ENCODE measurements at regions not wholly inside any gene's neighbourhood (a gene's known extent, or its start where the extent isn't known, plus 50 kb on each side); places are given as distances from the start of the nearest gene placed in this dataset.

GRCh38 chr12:125443341-125443740 is 378.1 kb downstream of the AACS start:
- H3K9me3 Mint-ChIP-seq, result no peaks in the 10 kb centered on the region
- no peak for ATAC-seq (replicated peaks; ENCODE audit: extremely low read depth, poor library complexity, severe bottlenecking)

GRCh38 chr12:125451408-125451807 is 386.2 kb downstream of the AACS start:
- ATAC-seq (replicated peaks; ENCODE audit: extremely low read depth, poor library complexity, severe bottlenecking) (no peak), DNase-seq (ENCODE audit: low spot score in 2 of 2) (no peak)
- Mint-ChIP-seq H3K27me3 (peaks cover 24% of the 10 kb centered on the region), H3K4me3 (no peak overlapping the region), H3K36me3 (ENCODE audit: insufficient read depth) (no peaks in the 10 kb centered on the region), H3K9me3 (peaks cover 9% of the 10 kb centered on the region), H3K4me1 (no peaks in the 10 kb centered on the region), H3K27ac (ENCODE audit: low read depth) (no peak overlapping the region)

More at GRCh38 chr12:125443341-125443740, 378.1 kb downstream of the AACS start:
- Mint-ChIP-seq H3K36me3 (ENCODE audit: insufficient read depth) (no peaks in the 10 kb centered on the region), H3K27me3 (no peaks in the 10 kb centered on the region), H3K4me3 (no peak overlapping the region), H3K27ac (ENCODE audit: low read depth) (no peak overlapping the region), H3K4me1 (no peaks in the 10 kb centered on the region)
- no peak for DNase-seq (ENCODE audit: low spot score in 2 of 2)

DNA sequence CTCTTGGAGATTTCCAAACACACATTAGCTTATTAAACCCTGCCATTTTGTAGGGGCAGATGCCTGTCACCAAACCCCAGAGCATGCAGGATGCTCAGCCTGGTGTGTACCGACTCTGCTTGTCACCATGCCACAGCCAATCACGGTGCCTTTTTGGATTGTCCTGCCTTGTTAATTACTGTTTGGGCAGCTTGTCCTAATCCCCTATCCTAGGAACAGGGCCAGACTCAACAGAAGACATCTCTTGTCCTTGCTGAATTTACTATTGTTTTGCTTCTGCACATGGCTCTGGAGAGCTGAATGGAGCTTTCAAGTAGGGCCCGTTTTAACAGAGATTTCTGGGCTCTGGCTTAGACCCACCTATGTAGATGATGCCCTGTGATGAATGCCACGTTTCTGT is 388.5 kb downstream of the AACS start:
- Mint-ChIP-seq H3K36me3 (ENCODE audit: insufficient read depth) (no peaks in the 10 kb centered on the region), H3K27ac (ENCODE audit: low read depth) (no peak overlapping the region), H3K9me3 (peaks cover 15% of the 10 kb centered on the region), H3K27me3 (peaks cover 43% of the 10 kb centered on the region), H3K4me3 (no peak overlapping the region), H3K4me1 (no peaks in the 10 kb centered on the region)
- ATAC-seq (replicated peaks; ENCODE audit: extremely low read depth, poor library complexity, severe bottlenecking) (no peak), DNase-seq (ENCODE audit: low spot score in 2 of 2) (no peak)

DNA sequence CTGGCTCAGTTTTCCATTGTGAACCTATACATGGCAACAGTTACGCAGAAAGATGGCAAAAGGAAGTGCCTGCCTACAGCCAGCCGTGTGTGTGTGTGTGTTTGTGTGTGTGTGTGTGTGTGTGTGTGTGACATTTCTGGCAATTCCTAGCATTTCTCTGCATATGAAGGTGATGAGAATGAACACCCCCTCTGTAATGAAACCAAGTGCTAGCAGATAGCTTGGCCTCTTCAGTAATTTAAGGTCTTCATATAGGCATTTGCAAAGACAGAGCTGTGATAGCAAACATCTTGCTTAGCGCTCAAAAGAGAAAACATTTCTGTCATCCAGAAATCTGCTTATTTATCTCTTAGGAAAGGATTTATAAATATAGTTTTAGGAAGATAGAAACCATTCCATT is 389.1 kb downstream of the AACS start:
- Mint-ChIP-seq H3K27me3 (peaks cover 43% of the 10 kb centered on the region), H3K4me3 (no peak overlapping the region), H3K9me3 (peaks cover 18% of the 10 kb centered on the region), H3K4me1 (no peaks in the 10 kb centered on the region), H3K27ac (ENCODE audit: low read depth) (no peak overlapping the region), H3K36me3 (ENCODE audit: insufficient read depth) (no peaks in the 10 kb centered on the region)
- DNase-seq (ENCODE audit: low spot score in 2 of 2), result no peak
- ATAC-seq (replicated peaks; ENCODE audit: extremely low read depth, poor library complexity, severe bottlenecking), result no peak

- H3K4me1 Mint-ChIP-seq, result no peaks in the 10 kb centered on the region
- peaks cover 20% of the 10 kb centered on the region for H3K9me3 Mint-ChIP-seq
- no peaks in the 10 kb centered on the region for H3K36me3 Mint-ChIP-seq (ENCODE audit: insufficient read depth)
- no peak overlapping the region for H3K4me3 Mint-ChIP-seq
- ATAC-seq (replicated peaks; ENCODE audit: extremely low read depth, poor library complexity, severe bottlenecking) (no peak), DNase-seq (ENCODE audit: low spot score in 2 of 2) (no peak)
- H3K27me3 Mint-ChIP-seq, result peaks cover 38% of the 10 kb centered on the region
- no peak overlapping the region for H3K27ac Mint-ChIP-seq (ENCODE audit: low read depth)
Measured at GRCh38 chr12:125454786-125455480, 389.7 kb downstream of the AACS start.

DNA sequence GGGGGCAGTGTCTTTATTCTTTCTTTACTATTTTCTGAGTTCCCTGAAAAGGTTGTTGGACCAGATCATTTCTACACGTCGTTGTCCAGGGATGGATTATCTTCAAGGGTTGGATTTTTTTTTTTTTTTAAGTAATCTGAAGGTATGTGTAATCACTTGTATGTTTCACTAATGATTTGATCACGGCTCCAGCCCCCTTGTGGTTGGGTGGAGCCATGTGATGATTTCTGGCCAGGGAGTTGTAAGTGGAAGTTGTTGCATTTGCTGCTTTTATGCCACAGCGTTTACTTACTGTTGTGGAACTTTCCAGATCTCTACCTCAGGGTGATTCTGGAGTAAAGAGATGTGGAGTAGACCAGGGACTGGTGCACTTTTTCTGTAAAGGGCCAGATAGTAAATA is 390.3 kb downstream of the AACS start:
- ATAC-seq (replicated peaks; ENCODE audit: extremely low read depth, poor library complexity, severe bottlenecking) (no peak), DNase-seq (ENCODE audit: low spot score in 2 of 2) (no peak)
- H3K27me3 Mint-ChIP-seq, result peaks cover 32% of the 10 kb centered on the region
- no peak overlapping the region for H3K4me3 Mint-ChIP-seq
- H3K36me3 Mint-ChIP-seq (ENCODE audit: insufficient read depth), result no peaks in the 10 kb centered on the region
- H3K9me3 Mint-ChIP-seq, result peaks cover 20% of the 10 kb centered on the region
- H3K4me1 Mint-ChIP-seq, result no peaks in the 10 kb centered on the region
- no peak overlapping the region for H3K27ac Mint-ChIP-seq (ENCODE audit: low read depth)

DNA sequence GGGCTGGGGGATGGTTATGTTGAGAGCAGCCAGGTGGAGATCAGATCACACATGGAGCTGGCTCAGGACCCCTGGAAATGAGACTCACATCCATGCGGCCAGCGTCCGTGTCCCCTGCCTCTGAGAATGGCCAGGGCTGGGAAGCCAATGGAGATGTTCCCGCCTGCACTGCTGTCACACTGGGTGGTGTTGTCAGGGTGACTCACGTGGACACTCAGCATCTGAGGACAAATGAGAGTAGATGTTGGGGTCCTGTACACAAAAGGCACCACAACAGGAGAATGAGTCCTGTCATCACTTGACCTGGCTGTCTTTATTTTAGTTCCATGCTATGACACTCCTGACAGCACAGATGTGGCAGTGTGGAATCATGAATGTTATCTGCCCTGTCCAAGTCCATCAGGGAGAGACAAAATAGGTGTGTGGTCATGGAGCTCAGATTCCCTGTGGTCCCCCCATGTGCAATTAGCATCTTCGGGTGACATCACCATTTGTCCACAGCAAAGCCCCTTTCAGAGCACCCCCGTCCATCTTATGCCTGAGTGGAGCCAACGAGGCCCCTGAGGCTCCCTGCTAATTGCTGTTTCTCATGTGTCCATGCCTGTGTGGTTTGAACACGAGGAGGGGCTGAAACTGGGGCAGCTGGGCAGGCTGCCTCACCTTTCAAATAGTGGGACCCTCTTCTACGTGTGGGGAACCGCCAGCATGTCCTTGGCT is 393.5 kb downstream of the AACS start:
- Mint-ChIP-seq H3K27ac (ENCODE audit: low read depth) (no peak overlapping the region), H3K4me1 (no peaks in the 10 kb centered on the region), H3K4me3 (no peak overlapping the region), H3K9me3 (peaks cover 11% of the 10 kb centered on the region), H3K27me3 (peaks cover 32% of the 10 kb centered on the region), H3K36me3 (ENCODE audit: insufficient read depth) (no peaks in the 10 kb centered on the region)
- DNase-seq (ENCODE audit: low spot score in 2 of 2) (no peak), ATAC-seq (replicated peaks; ENCODE audit: extremely low read depth, poor library complexity, severe bottlenecking) (no peak)

GRCh38 chr12:125461831-125462230 is 396.6 kb downstream of the AACS start:
- H3K36me3 Mint-ChIP-seq (ENCODE audit: insufficient read depth), result no peaks in the 10 kb centered on the region
- H3K9me3 Mint-ChIP-seq, result peaks cover 11% of the 10 kb centered on the region
- H3K4me1 Mint-ChIP-seq, result no peaks in the 10 kb centered on the region
- ATAC-seq (replicated peaks; ENCODE audit: extremely low read depth, poor library complexity, severe bottlenecking) (no peak), DNase-seq (ENCODE audit: low spot score in 2 of 2) (no peak)
- peaks cover 15% of the 10 kb centered on the region for H3K27me3 Mint-ChIP-seq
- no peak overlapping the region for H3K4me3 Mint-ChIP-seq
- H3K27ac Mint-ChIP-seq (ENCODE audit: low read depth), result no peak overlapping the region

DNA sequence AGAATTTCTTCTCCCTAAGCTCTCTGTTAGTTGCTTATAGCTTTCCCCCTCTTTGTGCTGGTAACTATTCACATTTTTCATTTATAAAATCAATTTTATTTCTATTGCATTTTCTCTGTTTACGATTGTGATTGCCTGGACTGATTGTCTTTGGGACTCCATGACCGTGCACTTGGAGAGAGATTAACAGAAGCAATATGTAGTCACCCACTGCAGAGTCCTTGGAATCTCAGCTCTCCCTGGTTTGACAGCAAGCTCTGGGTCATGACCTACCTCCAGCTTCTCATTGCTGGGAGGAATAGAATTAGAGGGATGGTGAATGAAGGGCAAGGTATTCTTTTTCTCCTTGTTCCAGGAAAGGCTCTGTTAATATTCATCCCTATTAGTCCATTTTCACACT is 398.2 kb downstream of the AACS start:
- ATAC-seq (replicated peaks; ENCODE audit: extremely low read depth, poor library complexity, severe bottlenecking) (no peak), DNase-seq (ENCODE audit: low spot score in 2 of 2) (no peak)
- Mint-ChIP-seq H3K9me3 (peaks cover 6% of the 10 kb centered on the region), H3K4me3 (no peak overlapping the region), H3K27me3 (no peaks in the 10 kb centered on the region), H3K27ac (ENCODE audit: low read depth) (no peak overlapping the region), H3K4me1 (no peaks in the 10 kb centered on the region), H3K36me3 (ENCODE audit: insufficient read depth) (no peaks in the 10 kb centered on the region)

GRCh38 chr12:125467363-125467762 is 402.1 kb downstream of the AACS start:
- no peak for ATAC-seq (replicated peaks; ENCODE audit: extremely low read depth, poor library complexity, severe bottlenecking)

GRCh38 chr12:125469683-125470082 is 404.4 kb downstream of the AACS start:
- no peaks in the 10 kb centered on the region for H3K9me3 Mint-ChIP-seq
- ATAC-seq (replicated peaks; ENCODE audit: extremely low read depth, poor library complexity, severe bottlenecking) (no peak), DNase-seq (ENCODE audit: low spot score in 2 of 2) (no peak)
- H3K27me3 Mint-ChIP-seq, result peaks cover 4% of the 10 kb centered on the region
- H3K4me3 Mint-ChIP-seq, result no peak overlapping the region
- no peaks in the 10 kb centered on the region for H3K36me3 Mint-ChIP-seq (ENCODE audit: insufficient read depth)
- H3K4me1 Mint-ChIP-seq, result no peaks in the 10 kb centered on the region
- H3K27ac Mint-ChIP-seq (ENCODE audit: low read depth), result no peak overlapping the region

More at GRCh38 chr12:125467363-125467762, 402.1 kb downstream of the AACS start:
- no peak overlapping the region for H3K27ac Mint-ChIP-seq (ENCODE audit: low read depth)
- DNase-seq (ENCODE audit: low spot score in 2 of 2), result no peak
- no peaks in the 10 kb centered on the region for H3K4me1 Mint-ChIP-seq
- no peaks in the 10 kb centered on the region for H3K36me3 Mint-ChIP-seq (ENCODE audit: insufficient read depth)
- H3K27me3 Mint-ChIP-seq, result no peaks in the 10 kb centered on the region
- H3K4me3 Mint-ChIP-seq, result no peak overlapping the region
- H3K9me3 Mint-ChIP-seq, result no peaks in the 10 kb centered on the region

- no peaks in the 10 kb centered on the region for H3K4me1 Mint-ChIP-seq
- H3K27me3 Mint-ChIP-seq, result peaks cover 18% of the 10 kb centered on the region
- no peak for ATAC-seq (replicated peaks; ENCODE audit: extremely low read depth, poor library complexity, severe bottlenecking)
Measured at GRCh38 chr12:125470838-125471783, 405.9 kb downstream of the AACS start.

More at GRCh38 chr12:125470838-125471783, 405.9 kb downstream of the AACS start:
- no peak for DNase-seq (ENCODE audit: low spot score in 2 of 2)
- no peaks in the 10 kb centered on the region for H3K9me3 Mint-ChIP-seq
- H3K4me3 Mint-ChIP-seq, result no peak overlapping the region
- no peak overlapping the region for H3K27ac Mint-ChIP-seq (ENCODE audit: low read depth)
- H3K36me3 Mint-ChIP-seq (ENCODE audit: insufficient read depth), result no peaks in the 10 kb centered on the region
